GM12878 (cell line): ENCODE measurements at regions not wholly inside any gene's neighbourhood (a gene's known extent, or its start where the extent isn't known, plus 50 kb on each side); places are given as distances from the start of the nearest gene placed in this dataset.

ENCODE experiments used
- ATAC-seq: fragments of 200-7000 bp; cut with Tn5 transposase; 3 replicates; pipeline ENCODE4 v1.9.1; 2020; ENCODE audit warnings: mild to moderate bottlenecking, moderate library complexity
- BruUV-seq: library from RNA; stranded (reverse); fragments of 400-500 nt; replicated peaks from 2 replicates; lab custom pipeline; 2021; lab: Mats Ljungman, UMichigan
- CTCF ChIA-PET: fragments of 300-600 bp; sonication (Branson Sonifier 250); formaldehyde crosslinking; extraction: SDS; loops from one replicate; lab custom pipeline; 2021; ENCODE audit warnings: inconsistent platforms; lab: Yijun Ruan, JAX
- POLR2A ChIA-PET: fragments of 350-600 bp; formaldehyde crosslinking; extraction: SDS; loops from one replicate; lab custom pipeline; 2021; ENCODE audit warnings: inconsistent platforms; lab: Charles Lee
- RAD21 ChIA-PET: fragments of 300-600 bp; sonication (Branson Sonifier 250); formaldehyde crosslinking; loops from one replicate; lab custom pipeline; 2023; ENCODE audit warnings: antibody characterized with exemption; ENCODE audit not compliant: unreplicated experiment; lab: Charles Lee
- SMC1A ChIA-PET: fragments of 300-600 bp; sonication (Branson Sonifier 250); formaldehyde crosslinking; loops from one replicate; lab custom pipeline; 2023; ENCODE audit not compliant: unreplicated experiment, uncharacterized antibody; lab: Charles Lee
- DNase-seq: peaks from one replicate; pipeline ENCODE4 v3.0.0-alpha.2; 2011; ENCODE audit warnings: low read depth, low spot score
- FAIRE-seq: peaks from 3 replicates; lab custom pipeline; 2011; peaks lifted over from hg19 to GRCh38; lab: Jason Lieb, UNC
- H2AFZ ChIP-seq: 2 replicates; pipeline ENCODE4 v1.6.0; 2011; ENCODE audit warnings: low read depth, low read length, control low read depth; ENCODE audit not compliant: control insufficient read depth
- H3K27ac ChIP-seq: 2 replicates; pipeline ENCODE4 v1.5.1; 2011; ENCODE audit warnings: control low read depth; ENCODE audit not compliant: control insufficient read depth, insufficient read depth
- H3K27me3 ChIP-seq, 2 experiments: replicated peaks in 1 of 2; 2 replicates each; pipeline versions ENCODE4 v1.6.0 to v1.6.1; 2011; ENCODE audit warnings: low read length in 1 of 2; ENCODE audit not compliant: control insufficient read depth in 2 of 2, insufficient read depth in 2 of 2
- H3K36me3 ChIP-seq, 2 experiments: 2 replicates each; pipeline ENCODE4 v1.5.1; 2011; ENCODE audit warnings: low read length in 1 of 2; ENCODE audit not compliant: control insufficient read depth in 2 of 2, insufficient read depth in 2 of 2
- H3K4me1 ChIP-seq: 2 replicates; pipeline ENCODE4 v1.6.1; 2011; ENCODE audit warnings: mild to moderate bottlenecking, low read length, moderate library complexity, mixed read lengths; ENCODE audit not compliant: control insufficient read depth, insufficient read depth
- H3K4me2 ChIP-seq: 2 replicates; pipeline ENCODE4 v1.6.0; 2011; ENCODE audit warnings: control low read depth; ENCODE audit not compliant: control insufficient read depth, insufficient read depth
- H3K4me3 ChIP-seq: fragments of 200-600 bp; sonication (generic); 2 replicates; pipeline ENCODE4 v1.5.1; 2016
- H3K79me2 ChIP-seq: 2 replicates; pipeline ENCODE4 v1.6.0; 2011; ENCODE audit warnings: low read length; ENCODE audit not compliant: control insufficient read depth, insufficient read depth
- H3K9ac ChIP-seq: 2 replicates; pipeline ENCODE4 v1.8.0; 2011; ENCODE audit warnings: low read length, control low read depth, mixed read lengths; ENCODE audit not compliant: control insufficient read depth, insufficient read depth
- H3K9me3 ChIP-seq: replicated peaks from 3 replicates; pipeline ENCODE4 v1.5.1; 2011; ENCODE audit warnings: mild to moderate bottlenecking, low read length; ENCODE audit not compliant: control insufficient read depth, insufficient read depth
- H4K20me1 ChIP-seq: 2 replicates; pipeline ENCODE4 v1.6.0; 2011; ENCODE audit not compliant: control insufficient read depth, insufficient read depth
- ASH2L ChIP-seq: fragments of 300-600, 200-600 bp; sonication (generic); IDR thresholded peaks from 2 replicates; pipeline ENCODE4 v1.6.1; 2017; ENCODE audit warnings: low read depth, mild to moderate bottlenecking, borderline replicate concordance
- MAX ChIP-seq: IDR thresholded peaks from 2 replicates; pipeline ENCODE4 v1.6.1; 2012; ENCODE audit warnings: low read depth, low read length, improper control_type of control experiment
- MEF2B ChIP-seq: fragments of 450-650 bp; IDR thresholded peaks from 2 replicates; pipeline ENCODE4 v1.6.1; 2018; ENCODE audit warnings: mild to moderate bottlenecking, moderate library complexity; ENCODE audit not compliant: partially characterized antibody, poor library complexity, severe bottlenecking
- NFYB ChIP-seq: IDR thresholded peaks from 2 replicates; pipeline ENCODE4 v1.6.1; 2011; ENCODE audit warnings: low read depth, mild to moderate bottlenecking, low read length, improper control_type of control experiment, moderate library complexity; ENCODE audit not compliant: insufficient read depth
- NR2C2 ChIP-seq: IDR thresholded peaks from 2 replicates; pipeline ENCODE4 v1.6.1; 2011; ENCODE audit warnings: borderline replicate concordance, low read depth; ENCODE audit not compliant: control insufficient read depth, insufficient read length
- NRF1 ChIP-seq: conservative IDR thresholded peaks from 2 replicates; pipeline ENCODE4 v1.6.1; 2011; ENCODE audit warnings: mild to moderate bottlenecking, low read depth, low read length, improper control_type of control experiment
- RCOR1 ChIP-seq: conservative IDR thresholded peaks from 2 replicates; pipeline ENCODE4 v1.6.1; 2012; ENCODE audit warnings: low read depth, low read length, improper control_type of control experiment
- SMC3 ChIP-seq: IDR thresholded peaks from 2 replicates; pipeline ENCODE4 v1.6.1; 2011; ENCODE audit warnings: low read length, improper control_type of control experiment, borderline replicate concordance
- YBX1 ChIP-seq: fragments of 450-650 bp; IDR thresholded peaks from 2 replicates; pipeline ENCODE4 v1.6.1; 2016; ENCODE audit warnings: antibody characterized with exemption
- ZNF622 ChIP-seq: fragments of 450-650 bp; IDR thresholded peaks from 2 replicates; pipeline ENCODE4 v1.6.1; 2017; ENCODE audit warnings: mild to moderate bottlenecking, inconsistent platforms
- WGBS: methylation state at CpG from one replicate; pipeline ENCODE4 v1.1.6; 2016; ENCODE audit warnings: low lambda C conversion rate; ENCODE audit not compliant: insufficient replicate concordance, insufficient coverage; ENCODE audit errors: missing lambda C conversion rate; 5-methylcytosine and 5-hydroxymethylcytosine counted together
- in situ Hi-C: fragments of 300-500 bp; cut with MboI; formaldehyde crosslinking; loops from 9 replicates; pipeline ENCODE4 v1.14.3; 2018; ENCODE audit warnings: mixed read lengths
- intact Hi-C: fragments of 100-400 bp; cut with micrococcal nuclease; formaldehyde crosslinking; loops from one replicate; pipeline ENCODE4 v1.14.2; 2022; ENCODE audit not compliant: unreplicated experiment

GRCh38 chr7:9863545-9863944, 1110.1 kb upstream of the PHF14 start:
- Histone ChIP-seq H3K9ac (no peak overlapping the region), H3K79me2 (no peaks in the 10 kb centered on the region), H4K20me1 (no peaks in the 10 kb centered on the region), H3K27ac (no peak overlapping the region), H3K36me3 (no peaks in the 10 kb centered on the region), H2AFZ (no peak overlapping the region), H3K4me3 (no peak overlapping the region), H3K4me1 (no peaks in the 10 kb centered on the region), H3K9me3 (no peaks in the 10 kb centered on the region), H3K4me2 (no peak overlapping the region), H3K27me3 (no peaks in the 10 kb centered on the region)
- in situ Hi-C loops, result no loop called here
- ChIA-PET CTCF (no interaction called here), RAD21 (no interaction called here), POLR2A (no interaction called here), SMC1A (interaction anchor here (1.7 kb wide), 1 partner anchor 9 kb away, joined by 5 read pairs; no protein-coding TSS in a partner anchor)
- DNase-seq (no peak), ATAC-seq (no peak), FAIRE-seq (no peak)
- BruUV-seq, result no TSS peak
- 28% methylated on average over 3 of the region's 3 CpGs for WGBS
- TF ChIP-seq NRF1 (no peak), ZNF622 (no peak), SMC3 (no peak), ASH2L (no peak), MEF2B (no peak)
- intact Hi-C loops, result no loop called here

- FAIRE-seq (no peak), ATAC-seq (no peak), DNase-seq (no peak)
- RAD21 ChIA-PET, result no interaction called here
- Histone ChIP-seq H3K4me3 (no peak overlapping the region), H4K20me1 (no peaks in the 10 kb centered on the region), H2AFZ (no peak overlapping the region), H3K27ac (no peak overlapping the region), H3K27me3 (no peaks in the 10 kb centered on the region), H3K4me1 (no peaks in the 10 kb centered on the region), H3K4me2 (no peak overlapping the region), H3K9me3 (no peaks in the 10 kb centered on the region), H3K79me2 (no peaks in the 10 kb centered on the region), H3K9ac (no peak overlapping the region), H3K36me3 (no peaks in the 10 kb centered on the region)
- SMC1A ChIA-PET, result no interaction called here
- intact Hi-C loops (no loop called here), in situ Hi-C loops (no loop called here)
- CTCF ChIA-PET, result no interaction called here
- TF ChIP-seq MAX, result no peak
- no peak for TF ChIP-seq NR2C2
- TF ChIP-seq NFYB, result no peak
- TF ChIP-seq RCOR1, result no peak
- TF ChIP-seq YBX1, result no peak
- BruUV-seq, result no TSS peak
- POLR2A ChIA-PET, result no interaction called here
- WGBS, result 0% methylated on average over 1 of the region's 1 CpG
Measured at GRCh38 chr7:9869151-9869550, 1104.5 kb upstream of the PHF14 start.
